DOHH2 (cell line): ENCODE measurements at regions not wholly inside any gene's neighbourhood (a gene's known extent, or its start where the extent isn't known, plus 50 kb on each side); places are given as distances from the start of the nearest gene placed in this dataset.

Source experiments
- H3F3A ChIP-seq: fragments of 200-600 bp; sonication (generic), shearing (Covaris generic); 2 replicates; pipeline ENCODE4 v1.6.0; 2016; ENCODE audit warnings: antibody characterized with exemption, mild to moderate bottlenecking; ENCODE audit not compliant: control insufficient read depth, insufficient read depth
- H3K27ac ChIP-seq: fragments of 200-600 bp; sonication (generic); 2 replicates; pipeline ENCODE4 v1.5.1; 2014; ENCODE audit warnings: low read depth, mild to moderate bottlenecking, low read length, moderate library complexity
- H3K27me3 ChIP-seq: fragments of 200-600 bp; sonication (generic); 2 replicates; pipeline ENCODE4 v1.6.1; 2014; ENCODE audit warnings: mild to moderate bottlenecking, low read length, mixed read lengths; ENCODE audit not compliant: control insufficient read depth
- H3K36me3 ChIP-seq: fragments of 200-600 bp; sonication (generic); 2 replicates; pipeline ENCODE4 v1.6.1; 2014; ENCODE audit warnings: mild to moderate bottlenecking, low read length, moderate library complexity, mixed read lengths; ENCODE audit not compliant: control insufficient read depth
- H3K4me1 ChIP-seq: fragments of 200-600 bp; sonication (generic); 2 replicates; pipeline ENCODE4 v1.6.1; 2014; ENCODE audit warnings: mild to moderate bottlenecking, low read length, mixed read lengths; ENCODE audit not compliant: control insufficient read depth
- H3K4me2 ChIP-seq: fragments of 200-600 bp; sonication (generic); 2 replicates; pipeline ENCODE4 v1.6.0; 2014; ENCODE audit warnings: mild to moderate bottlenecking, low read length, moderate library complexity
- H3K4me3 ChIP-seq: fragments of 200-600 bp; sonication (generic); 2 replicates; pipeline ENCODE4 v1.5.1; 2014; ENCODE audit warnings: mild to moderate bottlenecking, low read length, mixed read lengths
- H3K79me2 ChIP-seq: fragments of 200-600 bp; sonication (generic); 2 replicates; pipeline ENCODE4 v1.6.1; 2014; ENCODE audit warnings: mild to moderate bottlenecking, low read length, mixed read lengths; ENCODE audit not compliant: control insufficient read depth
- H3K9me2 ChIP-seq: fragments of 200-600 bp; sonication (generic); replicated peaks from 2 replicates; pipeline ENCODE4 v1.6.1; 2014; ENCODE audit warnings: mild to moderate bottlenecking, low read length, mixed read lengths; ENCODE audit not compliant: control insufficient read depth
- H3K9me3 ChIP-seq: fragments of 200-600 bp; sonication (generic); 2 replicates; pipeline ENCODE4 v1.6.1; 2014; ENCODE audit warnings: antibody characterized with exemption, low read length, mixed read lengths; ENCODE audit not compliant: control insufficient read depth, insufficient read depth
- H4K20me1 ChIP-seq: fragments of 200-600 bp; sonication (generic); 2 replicates; pipeline ENCODE4 v1.6.0; 2014; ENCODE audit warnings: low read depth, mild to moderate bottlenecking, antibody characterized with exemption, low read length, moderate library complexity; ENCODE audit not compliant: control insufficient read depth, insufficient read depth
- EZH2phosphoT487 ChIP-seq: fragments of 200-600 bp; sonication (generic); IDR thresholded peaks from 2 replicates; pipeline ENCODE4 v1.6.1; 2017; ENCODE audit warnings: borderline replicate concordance, mild to moderate bottlenecking, antibody characterized with exemption, low read length, moderate library complexity, mixed read lengths
- TF ChIP-seq, protein P1 (sequence below): fragments of 200-600 bp; sonication (generic); IDR thresholded peaks from one replicate; pipeline ENCODE4 v1.5.1; 2014; ENCODE audit warnings: antibody characterized with exemption, mild to moderate bottlenecking, low read depth, low read length; ENCODE audit not compliant: poor library complexity, severe bottlenecking

- H3K9me3 ChIP-seq = no peaks in the 10 kb centered on the region
- H3F3A ChIP-seq = no peaks in the 10 kb centered on the region
- H3K4me1 ChIP-seq = peaks cover 5% of the 10 kb centered on the region
- H3K4me2 ChIP-seq = no peak overlapping the region
- 0 out of 2 replicates have a peak, but pooled peaks cover 2% of the 10 kb centered on the region for H3K27me3 ChIP-seq
- no peak for TF ChIP-seq EZH2phosphoT487
- TF ChIP-seq, protein P1, sequence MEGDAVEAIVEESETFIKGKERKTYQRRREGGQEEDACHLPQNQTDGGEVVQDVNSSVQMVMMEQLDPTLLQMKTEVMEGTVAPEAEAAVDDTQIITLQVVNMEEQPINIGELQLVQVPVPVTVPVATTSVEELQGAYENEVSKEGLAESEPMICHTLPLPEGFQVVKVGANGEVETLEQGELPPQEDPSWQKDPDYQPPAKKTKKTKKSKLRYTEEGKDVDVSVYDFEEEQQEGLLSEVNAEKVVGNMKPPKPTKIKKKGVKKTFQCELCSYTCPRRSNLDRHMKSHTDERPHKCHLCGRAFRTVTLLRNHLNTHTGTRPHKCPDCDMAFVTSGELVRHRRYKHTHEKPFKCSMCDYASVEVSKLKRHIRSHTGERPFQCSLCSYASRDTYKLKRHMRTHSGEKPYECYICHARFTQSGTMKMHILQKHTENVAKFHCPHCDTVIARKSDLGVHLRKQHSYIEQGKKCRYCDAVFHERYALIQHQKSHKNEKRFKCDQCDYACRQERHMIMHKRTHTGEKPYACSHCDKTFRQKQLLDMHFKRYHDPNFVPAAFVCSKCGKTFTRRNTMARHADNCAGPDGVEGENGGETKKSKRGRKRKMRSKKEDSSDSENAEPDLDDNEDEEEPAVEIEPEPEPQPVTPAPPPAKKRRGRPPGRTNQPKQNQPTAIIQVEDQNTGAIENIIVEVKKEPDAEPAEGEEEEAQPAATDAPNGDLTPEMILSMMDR = no peak
- H3K9me2 ChIP-seq = no peaks in the 10 kb centered on the region
- no peaks in the 10 kb centered on the region for H3K79me2 ChIP-seq
- no peaks in the 10 kb centered on the region for H4K20me1 ChIP-seq
- H3K4me3 ChIP-seq = no peak overlapping the region
- H3K36me3 ChIP-seq = no peaks in the 10 kb centered on the region
- H3K27ac ChIP-seq = no peak overlapping the region
These were observed 168.6 kb downstream of the LACC1 start for GRCh38 chr13:44048326-44048725.

DNA sequence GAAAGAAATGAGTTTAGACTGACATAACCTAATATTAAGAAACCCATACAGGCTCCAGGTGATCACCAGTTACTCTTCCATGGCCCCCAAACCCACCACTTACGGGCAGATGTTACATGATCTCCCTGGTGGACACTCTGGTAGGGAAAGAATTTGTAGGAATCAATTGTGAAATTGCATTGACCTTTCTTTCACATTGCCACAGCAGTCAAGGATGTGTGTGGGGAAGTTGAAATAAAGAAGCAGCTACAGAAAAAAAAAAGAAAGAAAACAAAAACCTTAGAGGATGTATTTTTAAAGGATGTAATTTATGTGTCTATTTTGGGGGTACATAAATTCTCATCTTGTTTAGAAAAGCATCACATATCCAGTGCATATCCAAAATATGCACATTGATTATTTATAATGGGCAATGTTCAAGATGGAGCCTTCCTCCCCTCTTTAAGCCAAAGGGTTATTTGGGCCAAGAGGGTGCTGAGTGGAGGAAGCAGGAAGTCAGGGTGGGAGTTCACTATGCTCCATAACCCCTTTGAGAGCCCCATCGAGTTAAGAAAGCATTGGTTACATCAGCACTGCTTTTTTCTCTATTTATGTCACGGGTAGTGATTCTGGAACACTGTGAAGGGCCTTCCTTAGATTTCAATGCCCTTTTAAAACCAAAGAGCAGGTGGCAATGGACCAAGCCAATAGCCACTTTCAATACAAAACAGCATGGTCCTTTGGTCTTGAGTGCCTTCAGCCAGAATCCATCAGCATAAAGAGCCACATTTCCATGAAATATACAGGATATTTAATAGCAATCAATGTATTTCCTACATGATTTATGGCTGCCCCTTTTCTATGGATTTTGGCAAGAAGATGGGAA, 169.6 kb downstream of the LACC1 start:
- Histone ChIP-seq H3K9me3 (no peaks in the 10 kb centered on the region), H4K20me1 (no peaks in the 10 kb centered on the region), H3K4me2 (no peak overlapping the region), H3K27me3 (0 out of 2 replicates have a peak, but pooled peaks cover 2% of the 10 kb centered on the region), H3K9me2 (no peaks in the 10 kb centered on the region), H3K4me1 (peaks cover 5% of the 10 kb centered on the region), H3K79me2 (no peaks in the 10 kb centered on the region), H3F3A (no peaks in the 10 kb centered on the region), H3K36me3 (no peaks in the 10 kb centered on the region), H3K4me3 (no peak overlapping the region), H3K27ac (no peak overlapping the region)
- TF ChIP-seq, protein P1 = no peak
- TF ChIP-seq EZH2phosphoT487 = no peak

- 0 out of 2 replicates have a peak, but pooled peaks cover 2% of the 10 kb centered on the region for H3K27me3 ChIP-seq
- H3K9me2 ChIP-seq = no peaks in the 10 kb centered on the region
- no peaks in the 10 kb centered on the region for H3K9me3 ChIP-seq
- no peak overlapping the region for H3K4me2 ChIP-seq
- H4K20me1 ChIP-seq = no peaks in the 10 kb centered on the region
- no peak for TF ChIP-seq EZH2phosphoT487
- TF ChIP-seq, protein P1 = peak; percentile 37
- no peaks in the 10 kb centered on the region for H3K79me2 ChIP-seq
- H3K4me3 ChIP-seq = no peak overlapping the region
- no peaks in the 10 kb centered on the region for H3F3A ChIP-seq
- H3K27ac ChIP-seq = no peak overlapping the region
- no peaks in the 10 kb centered on the region for H3K36me3 ChIP-seq
- H3K4me1 ChIP-seq = peaks cover 5% of the 10 kb centered on the region
These were observed 170.9 kb downstream of the LACC1 start for GRCh38 chr13:44050450-44051063.
